Middle frontal gyrus (tissue), 1 donor: ENCODE measurements at regions not wholly inside any gene's neighbourhood (a gene's known extent, or its start where the extent isn't known, plus 50 kb on each side); places are given as distances from the start of the nearest gene placed in this dataset.

Source experiments
- DNase-seq: peaks from one replicate; pipeline ENCODE4 v3.0.0-alpha.2; 2015; ENCODE audit warnings: low spot score; ENCODE audit errors: extremely low spot score

DNA sequence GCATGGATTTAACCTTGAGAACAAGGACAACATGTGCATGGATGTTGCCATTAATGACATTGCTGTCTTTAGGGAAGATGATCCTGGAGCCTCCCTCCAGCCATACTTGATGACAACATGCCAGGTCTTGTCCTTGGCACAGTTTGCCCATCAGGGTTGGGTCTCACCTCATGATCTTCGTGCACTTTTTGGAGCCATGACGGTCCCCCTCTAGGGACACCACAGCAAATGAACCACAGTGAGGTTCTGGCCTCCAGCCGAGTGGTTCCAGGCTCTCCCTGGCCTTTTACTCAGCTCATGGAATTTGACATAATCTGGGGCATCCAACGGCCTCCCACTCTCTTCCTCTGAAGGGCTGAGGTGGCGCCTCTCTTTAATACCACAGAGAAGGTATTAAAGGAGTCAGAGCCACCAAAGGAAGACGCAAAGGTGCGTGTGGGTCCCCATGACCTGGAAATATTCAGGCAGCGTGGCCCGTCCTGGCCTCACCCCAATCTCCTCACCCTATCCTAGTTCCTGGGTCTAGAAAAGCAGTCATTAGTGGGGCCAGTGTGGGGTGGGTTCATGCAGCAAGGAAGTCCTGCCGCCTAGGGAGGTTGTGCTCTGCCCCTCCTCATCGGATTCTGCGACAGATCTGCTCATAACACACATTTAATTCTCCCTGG, 184.8 kb downstream of the CXCL12 start:
- no peak for DNase-seq

DNA sequence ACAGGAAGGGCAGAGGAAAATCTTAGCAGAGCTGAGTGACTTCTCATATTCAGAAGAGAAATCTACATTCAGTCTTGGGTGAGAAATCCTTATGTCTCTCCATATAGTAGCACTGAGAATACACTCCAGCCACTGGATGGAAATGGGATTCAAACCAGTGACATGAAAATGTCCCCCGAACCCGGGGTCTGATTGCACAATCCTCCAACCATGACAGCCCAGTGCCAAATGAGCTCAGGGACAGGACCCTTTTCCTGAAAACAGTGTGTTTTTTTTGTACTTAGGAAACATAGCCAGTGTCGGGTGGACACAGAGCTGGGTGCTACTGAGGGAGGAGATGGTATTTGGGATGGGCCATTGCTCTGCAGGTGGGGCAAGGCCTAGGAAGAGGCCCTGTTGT, 185.6 kb downstream of the CXCL12 start:
- no peak for DNase-seq

DNA sequence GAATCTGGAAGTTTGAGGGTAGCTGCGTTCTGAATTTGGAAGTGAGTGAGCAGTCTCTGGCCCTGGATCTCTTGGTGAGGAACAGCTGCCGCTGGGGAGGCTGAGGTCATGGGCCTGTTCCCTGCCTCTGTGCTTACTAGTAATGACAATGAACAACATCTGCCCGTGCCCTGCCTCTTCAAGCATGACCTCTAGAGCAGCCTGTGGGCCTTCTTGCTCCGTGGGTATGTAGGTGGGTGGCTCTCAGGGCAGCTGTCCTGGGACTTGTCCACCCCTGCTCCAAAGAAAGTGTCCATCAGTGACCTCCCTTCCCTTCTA, 186.2 kb downstream of the CXCL12 start:
- DNase-seq = no peak

DNA sequence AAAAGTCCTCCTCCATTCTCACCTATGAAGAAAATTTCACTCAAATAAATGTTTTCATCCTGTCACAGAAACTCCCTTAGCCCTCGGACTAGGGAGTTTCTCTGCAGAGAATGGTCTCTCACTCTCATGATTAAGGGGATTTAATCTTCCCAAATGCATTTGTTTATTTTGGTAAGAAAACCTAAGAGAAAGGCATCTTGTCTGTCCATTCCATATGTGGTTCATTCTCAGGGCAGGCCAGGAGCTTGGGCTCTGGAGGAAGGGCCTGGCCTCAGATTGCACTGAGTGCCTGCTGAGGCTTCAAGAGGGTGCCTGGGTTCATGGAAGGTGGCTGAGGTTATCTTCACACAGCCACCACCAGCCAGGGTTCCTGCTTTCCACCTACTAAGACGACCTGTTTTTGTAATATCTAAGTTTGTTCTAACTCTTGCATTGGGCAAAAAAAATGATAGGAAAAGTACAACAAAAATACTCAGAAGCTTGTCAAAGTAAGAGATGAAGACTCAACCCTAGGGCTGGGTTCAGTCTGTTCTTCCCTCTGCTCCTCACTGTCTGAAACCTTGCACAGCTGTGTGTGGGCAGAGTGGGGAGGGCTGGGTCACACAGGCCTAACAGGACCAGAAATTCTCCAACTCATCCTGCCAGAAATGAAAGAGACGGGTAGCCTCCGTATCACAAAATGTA, 186.7 kb downstream of the CXCL12 start:
- DNase-seq = no peak

DNA sequence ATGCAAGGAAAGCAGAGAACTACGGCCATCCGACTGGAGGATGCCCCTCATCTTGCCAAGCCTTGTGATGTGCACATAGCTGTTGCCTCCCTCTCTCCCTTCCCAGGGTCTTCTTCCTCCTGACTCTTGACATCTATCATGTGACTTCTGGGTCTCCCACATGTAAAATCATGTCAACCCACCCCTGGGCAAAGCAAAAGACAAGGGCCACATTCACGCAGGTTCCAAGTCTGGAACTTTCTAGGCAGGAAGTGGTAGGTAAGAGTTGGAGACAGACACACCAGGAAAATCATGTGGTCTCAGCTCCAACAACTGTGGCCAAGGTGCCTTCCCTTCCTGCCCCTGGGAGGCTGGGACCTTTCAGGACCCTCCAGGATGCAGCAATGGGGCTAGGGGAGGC, 187.3 kb downstream of the CXCL12 start:
- DNase-seq = no peak

DNA sequence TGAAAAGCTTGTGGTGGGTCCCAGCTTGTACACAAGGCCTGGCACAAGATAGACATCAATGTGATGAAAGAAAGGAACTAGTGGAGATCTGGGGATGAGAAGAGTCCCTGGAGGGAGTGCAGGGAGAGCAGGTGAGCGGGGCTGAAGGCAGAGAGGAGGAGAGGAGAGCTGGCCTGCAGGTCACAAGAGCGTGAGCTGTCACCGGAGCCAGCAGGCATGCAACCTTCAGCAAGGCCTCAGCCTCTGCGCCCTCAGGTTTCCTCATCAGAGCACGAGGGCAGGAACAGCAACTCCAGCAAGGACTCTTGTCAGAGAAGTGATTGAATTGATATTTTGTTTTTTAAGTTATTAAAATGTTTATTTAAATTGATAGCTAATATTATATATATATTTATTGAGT, 188.6 kb downstream of the CXCL12 start:
- DNase-seq = no peak

DNA sequence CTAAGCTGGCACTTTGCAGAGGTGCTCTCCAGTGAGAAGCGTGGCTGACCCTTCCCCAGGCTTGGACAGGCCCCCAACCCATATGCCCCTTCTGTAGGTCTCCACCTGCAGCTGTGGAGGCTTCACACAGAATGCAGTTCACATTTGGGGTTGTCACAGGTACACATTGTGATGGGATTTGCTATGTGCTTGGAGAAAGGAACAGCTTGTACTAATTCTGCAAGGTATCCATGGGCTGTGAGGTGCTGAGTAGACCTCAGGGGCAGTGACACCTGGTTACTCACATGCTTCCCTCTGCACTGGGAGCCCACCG, 188.9 kb downstream of the CXCL12 start:
- DNase-seq = no peak

DNA sequence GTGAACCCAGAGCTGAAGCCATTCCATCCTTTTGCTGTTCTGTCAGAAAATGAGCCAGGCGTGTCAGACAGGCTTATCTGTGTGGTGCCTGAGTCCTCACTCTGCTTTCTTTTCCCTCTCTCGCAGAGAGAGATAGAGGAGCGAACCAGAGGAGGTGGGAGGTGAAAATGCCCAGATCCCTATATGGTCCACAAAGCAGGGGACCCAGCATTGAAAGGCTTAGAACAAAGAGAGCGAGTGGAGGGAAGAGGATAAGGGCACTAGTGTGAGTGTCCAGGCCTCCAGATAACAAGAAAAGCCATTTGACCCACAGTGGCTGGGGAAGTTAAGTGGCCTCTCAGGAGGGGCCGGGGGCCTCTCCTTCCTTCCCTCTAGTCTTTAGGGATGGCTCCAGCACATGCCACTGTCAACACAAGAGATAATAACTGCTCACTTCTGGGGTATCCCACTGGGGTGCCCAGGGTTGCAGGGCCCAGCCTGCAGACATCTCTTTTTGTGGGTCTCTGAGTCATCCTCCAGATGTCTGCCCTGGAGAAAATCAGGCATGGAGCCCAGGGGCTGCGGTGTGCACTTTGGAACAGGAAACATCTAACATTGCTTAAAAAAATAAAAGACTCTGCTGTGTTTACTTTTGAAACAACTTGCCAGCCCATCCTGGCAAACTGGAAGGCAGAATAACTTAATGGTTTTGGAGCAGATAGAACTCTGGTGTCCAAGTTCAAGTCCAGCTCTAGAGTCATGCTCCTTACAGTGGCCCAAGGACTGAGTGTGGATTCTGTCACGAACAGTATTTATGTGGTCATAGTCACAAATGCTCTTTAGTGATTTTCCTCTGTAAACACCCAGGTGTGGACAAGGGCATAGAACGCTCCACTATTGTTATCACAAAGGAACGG, 189.5 kb downstream of the CXCL12 start:
- DNase-seq = no peak

DNA sequence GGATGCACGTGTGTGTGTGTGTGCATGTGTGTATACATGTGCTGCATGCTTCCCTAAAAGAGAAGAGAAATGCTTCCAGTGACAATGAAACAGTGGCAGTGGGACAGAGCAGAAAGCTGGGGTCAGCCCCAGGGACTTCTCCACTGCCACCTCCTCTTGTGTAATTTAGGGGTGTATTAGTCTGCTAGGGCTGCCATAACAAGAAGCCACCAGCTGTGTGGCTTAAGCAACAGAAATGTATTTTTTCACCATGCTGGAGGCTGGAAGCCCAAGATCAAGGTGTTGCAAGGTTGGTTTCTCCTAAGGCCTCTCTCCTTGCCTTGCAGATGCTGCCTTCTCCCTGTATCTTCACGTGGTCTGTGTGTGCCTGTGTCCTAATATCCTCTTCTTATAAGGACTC, 190.5 kb downstream of the CXCL12 start:
- DNase-seq = no peak

DNA sequence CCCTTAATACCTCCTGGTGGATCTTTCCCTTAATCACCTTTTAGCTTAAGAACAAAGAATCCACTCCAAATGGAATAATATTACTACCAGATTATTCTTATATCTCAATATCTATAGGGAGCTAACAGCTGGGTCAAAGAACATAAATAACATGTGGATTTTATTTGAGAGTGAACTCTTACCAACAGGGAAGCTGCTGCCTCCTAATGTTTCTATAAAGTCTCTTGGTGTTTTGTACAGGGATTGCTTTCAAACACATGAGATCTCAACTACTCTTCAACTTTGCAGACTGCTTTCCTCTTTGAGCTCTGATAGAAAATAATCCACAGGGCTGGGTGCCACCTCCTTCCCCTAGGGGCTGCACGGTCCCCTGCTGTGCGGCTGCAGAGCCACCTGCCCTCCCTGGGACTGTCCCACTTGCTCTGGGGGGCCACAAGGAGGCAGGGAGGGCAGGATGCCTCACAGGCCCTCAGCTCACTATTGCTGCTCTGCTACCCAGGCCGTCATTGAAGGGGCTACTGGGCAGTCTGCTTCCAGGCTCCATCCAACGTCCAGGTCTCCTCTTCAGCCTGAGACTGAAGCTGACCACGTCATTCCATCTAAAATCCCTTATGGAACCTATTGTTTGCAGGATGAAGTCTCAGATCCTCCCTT, 191.2 kb downstream of the CXCL12 start:
- DNase-seq = no peak

DNA sequence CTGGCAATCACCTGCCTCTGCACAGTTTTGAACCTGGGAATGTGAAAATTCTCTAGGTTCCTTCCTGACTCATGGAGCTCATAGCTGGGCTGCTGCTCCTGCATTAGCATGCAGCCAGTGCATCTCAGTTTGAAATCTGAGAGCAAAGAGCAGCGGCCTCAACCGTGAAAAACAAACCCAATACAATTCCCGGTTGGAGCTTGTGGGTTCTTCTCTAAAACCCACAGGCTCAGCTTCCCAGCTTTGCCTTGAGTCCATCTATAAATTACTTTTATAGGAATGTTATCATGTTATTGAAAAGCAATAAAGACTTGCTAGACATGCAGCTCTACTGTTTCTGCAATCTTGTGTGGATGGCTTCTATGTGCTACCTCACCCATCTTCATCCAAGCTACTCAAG, 191.7 kb downstream of the CXCL12 start:
- DNase-seq = no peak

DNA sequence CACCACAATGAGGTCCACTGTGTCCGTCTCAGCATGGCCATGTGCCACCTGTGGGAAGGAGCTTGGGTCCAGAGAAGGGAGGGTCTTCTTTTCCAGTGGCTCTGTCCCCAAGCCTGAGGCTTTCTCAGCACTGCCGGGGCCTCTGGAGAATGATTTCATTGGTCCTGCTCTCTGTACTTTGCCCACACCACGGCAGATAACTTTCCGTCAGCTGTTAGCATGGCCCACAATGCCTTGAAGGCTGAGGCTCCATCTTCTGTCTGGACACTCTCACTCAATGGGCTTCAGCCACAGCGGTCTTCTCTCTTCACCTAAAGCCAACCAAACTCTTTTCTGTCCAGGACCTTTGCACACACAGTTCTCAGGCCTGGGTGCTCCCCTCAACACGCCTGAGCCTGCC, 192.5 kb downstream of the CXCL12 start:
- DNase-seq = no peak

DNA sequence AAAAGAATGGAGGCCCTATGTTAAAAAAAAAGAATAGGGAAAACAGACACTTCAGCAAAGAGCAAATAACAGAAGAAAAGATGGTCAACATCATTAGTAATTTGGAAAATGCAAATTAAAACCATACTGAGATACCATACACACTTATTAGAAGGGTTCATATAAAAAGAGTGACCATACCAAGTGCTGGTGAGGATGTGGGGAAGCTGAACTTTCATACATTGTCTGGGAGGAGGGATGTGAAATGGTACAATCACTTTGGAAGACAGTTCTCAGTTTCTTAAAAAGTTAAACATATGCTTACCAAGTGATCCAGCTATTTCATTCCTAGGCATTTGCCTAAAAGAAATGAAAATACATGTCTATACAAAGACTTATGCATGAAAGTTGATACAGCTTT, 194.4 kb downstream of the CXCL12 start:
- DNase-seq = no peak

DNA sequence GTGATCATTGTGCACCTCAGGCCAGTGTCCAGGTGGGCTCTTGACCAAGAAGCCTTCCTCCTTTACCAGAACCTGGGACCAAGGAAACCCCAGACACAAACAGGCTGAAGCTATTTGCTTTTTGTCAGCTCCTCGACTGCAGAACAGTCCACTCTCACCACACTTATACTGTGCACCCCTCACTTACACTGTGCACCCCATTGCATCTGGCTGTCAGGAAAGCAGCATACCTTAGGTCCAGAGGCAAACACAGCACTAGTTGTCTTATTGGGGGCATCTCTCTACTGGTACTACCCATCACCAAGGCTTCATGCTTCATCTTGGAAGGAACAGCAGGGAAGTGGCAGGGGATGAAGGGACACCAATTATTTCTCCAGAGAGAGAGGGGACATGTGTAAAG, 198.1 kb downstream of the CXCL12 start:
- DNase-seq = no peak

DNA sequence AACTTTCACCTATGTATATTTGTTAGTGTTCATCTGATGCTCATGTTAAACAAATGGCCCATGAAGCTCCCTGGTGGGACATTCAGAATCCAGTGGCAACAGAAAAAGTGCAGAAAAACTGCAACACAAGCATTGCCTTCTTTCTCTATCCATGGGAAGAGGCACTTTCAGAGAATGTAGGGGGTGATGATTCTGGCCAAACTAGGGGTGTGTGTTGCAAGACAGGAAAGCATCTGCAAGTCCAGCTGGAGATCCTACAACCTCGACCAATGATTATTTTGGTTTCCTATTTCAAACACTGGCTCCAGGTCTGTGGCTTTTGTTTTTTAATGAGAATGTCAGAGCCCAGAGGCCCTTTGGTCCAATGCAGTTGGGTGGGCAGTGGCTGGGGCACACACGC, 198.7 kb downstream of the CXCL12 start:
- no peak for DNase-seq

DNA sequence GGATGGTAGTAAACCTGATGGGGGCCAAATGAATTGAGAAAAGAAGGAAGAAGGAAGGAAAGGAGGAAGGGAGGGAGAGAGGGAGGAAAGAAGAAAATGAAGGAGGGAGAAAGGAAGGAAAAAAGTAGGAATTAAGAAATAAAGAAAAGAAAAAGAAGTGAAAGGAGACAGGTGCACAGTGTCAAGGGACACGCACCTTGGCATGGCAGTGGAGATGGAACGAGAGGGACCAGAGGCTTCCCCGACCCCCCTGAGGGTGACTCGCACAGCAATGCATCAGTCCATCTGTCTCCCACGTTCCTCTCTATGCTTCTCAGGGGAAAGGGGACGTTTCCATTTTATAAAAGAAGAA, 199.6 kb downstream of the CXCL12 start:
- DNase-seq = no peak

DNA sequence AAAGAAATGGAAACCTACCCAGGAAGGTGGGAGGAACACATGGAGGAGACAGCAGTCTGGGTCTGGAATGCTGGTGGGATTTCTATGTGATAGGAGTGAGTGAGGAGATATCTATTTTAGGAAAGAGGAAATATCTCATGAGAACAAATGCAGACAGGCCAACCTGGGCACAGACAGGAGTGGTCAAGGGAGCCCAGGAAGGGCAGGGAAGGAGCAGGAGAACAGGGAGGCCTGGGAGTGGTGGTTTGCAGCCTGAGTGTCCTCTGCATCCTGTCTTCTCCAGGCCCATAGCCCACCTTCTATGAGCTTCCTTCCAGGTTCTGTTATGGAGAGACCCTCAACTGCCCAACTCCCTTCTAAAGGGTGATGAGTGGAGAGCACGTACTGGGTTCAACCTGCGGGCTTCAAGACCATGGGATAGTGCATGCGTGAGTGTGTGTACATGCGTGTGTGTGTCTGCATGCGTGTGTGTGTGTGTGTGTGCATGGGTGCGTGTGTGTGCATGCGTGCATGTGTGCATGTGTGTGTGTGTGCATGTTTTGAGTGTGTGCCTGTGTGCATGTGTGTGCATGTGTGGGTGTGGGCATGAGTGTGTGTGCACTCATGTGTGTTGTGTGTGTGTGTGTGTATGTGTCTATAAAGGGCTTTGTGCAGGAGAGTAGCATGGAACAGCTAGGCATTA, 200.1 kb downstream of the CXCL12 start:
- no peak for DNase-seq

DNA sequence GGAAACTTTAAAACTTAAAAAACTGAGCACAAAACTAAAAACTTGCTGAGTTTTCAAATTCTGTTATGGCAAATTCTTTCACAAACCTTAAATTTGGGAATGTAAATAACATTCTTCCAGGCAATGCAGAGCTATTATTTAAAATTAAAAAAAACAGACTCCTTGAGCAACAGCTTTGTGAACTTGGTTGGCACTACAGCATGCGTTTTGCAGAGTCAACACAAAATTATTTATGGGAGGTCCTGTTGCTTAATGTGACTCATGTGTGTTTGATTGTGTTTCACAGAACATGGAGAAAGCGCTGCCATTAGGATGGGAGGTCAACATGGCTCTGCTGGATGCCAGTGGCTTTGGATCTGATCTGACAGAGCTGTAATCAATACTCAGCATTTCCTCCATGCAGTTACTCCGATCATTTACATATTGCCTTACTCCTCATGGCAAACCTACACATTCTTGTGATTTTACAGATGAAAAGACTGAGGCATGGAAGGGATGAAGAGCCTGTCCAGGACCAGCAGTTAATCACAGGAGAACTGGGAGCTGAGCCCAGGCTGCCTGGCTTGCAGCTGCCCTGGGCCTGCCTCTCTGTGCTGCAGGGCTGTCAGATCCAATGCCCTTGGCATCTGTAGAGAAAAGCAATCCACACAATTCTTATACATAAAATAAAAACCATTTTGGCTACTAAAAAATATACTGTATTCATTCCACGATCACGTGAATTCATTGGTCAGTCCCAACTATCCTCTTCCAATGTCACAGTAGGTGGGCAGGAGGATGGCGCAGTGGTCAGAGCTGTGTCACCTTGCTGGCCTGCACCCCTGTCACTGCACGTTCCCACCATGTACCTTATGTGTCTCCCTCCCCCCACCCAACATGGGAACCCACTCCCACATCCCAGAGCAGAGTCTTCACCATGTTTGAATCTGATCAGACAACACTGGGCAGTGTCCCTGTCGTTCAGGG, 200.9 kb downstream of the CXCL12 start:
- DNase-seq = no peak

DNA sequence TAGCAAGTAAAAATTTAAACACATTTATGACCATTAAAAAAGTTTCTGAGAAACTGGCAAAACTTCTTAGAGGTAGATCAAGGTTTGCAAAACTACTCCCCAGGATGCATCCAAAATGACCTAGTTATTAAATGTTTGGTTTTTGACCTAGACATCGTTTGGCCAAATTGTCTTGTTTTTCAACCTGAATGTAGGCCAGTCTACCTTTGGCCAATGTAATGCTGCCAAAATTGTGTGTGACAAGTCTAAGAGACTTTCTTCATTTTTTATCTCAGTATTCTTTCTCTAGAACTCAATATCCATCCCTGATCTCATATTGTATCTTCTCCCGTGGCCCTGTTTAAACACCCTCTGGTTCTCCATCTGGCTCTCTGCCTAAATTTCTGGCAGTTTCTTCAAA, 202.0 kb downstream of the CXCL12 start:
- DNase-seq = no peak

DNA sequence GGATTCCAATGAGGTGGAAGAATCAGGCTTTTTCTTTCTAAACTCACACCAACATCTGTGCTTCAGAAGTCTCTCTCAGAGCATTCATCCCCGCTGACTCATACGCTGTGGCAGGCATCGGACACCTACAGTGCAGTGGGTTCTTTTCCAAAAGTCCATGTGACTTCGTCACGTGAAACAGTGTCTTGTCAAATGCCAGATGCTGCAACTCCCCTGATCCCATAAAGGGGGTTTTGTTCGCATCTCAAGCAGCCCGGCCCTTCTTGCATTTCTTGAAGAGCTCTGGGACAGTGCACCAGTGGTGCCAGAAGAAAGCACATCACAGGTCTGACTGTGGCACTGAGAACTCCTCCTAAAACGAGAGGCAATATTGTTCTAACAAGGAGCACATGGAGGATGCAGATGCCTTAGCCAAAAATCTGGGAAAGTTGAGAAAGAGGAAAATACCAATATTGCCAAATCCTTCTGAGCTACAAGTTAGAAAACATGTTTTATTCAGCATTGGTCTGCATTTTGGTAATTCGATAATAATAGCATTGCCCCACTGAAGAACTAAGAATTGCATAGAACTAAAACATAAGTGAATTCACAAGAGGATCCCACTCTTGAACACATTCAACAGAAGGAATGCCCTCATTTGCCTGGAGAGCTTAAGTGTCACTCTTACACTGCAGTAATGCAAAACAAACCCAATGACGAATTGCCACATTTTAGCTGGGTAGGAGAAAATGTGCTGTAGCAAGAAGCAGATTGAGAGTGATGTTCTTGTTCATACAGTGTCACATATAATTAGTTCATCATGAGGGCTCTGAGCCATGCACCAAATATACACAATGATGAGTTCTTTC, 204.4 kb downstream of the CXCL12 start:
- peak; percentile 20 for DNase-seq
